GM12878 (cell line): ENCODE measurements at regions not wholly inside any gene's neighbourhood (a gene's known extent, or its start where the extent isn't known, plus 50 kb on each side); places are given as distances from the start of the nearest gene placed in this dataset.

Source experiments
- ATAC-seq: fragments of 200-7000 bp; cut with Tn5 transposase; 3 replicates; pipeline ENCODE4 v1.9.1; 2020; ENCODE audit warnings: mild to moderate bottlenecking, moderate library complexity
- BruUV-seq: library from RNA; stranded (reverse); fragments of 400-500 nt; replicated peaks from 2 replicates; lab custom pipeline; 2021; lab: Mats Ljungman, UMichigan
- CTCF ChIA-PET: fragments of 300-600 bp; sonication (Branson Sonifier 250); formaldehyde crosslinking; extraction: SDS; loops from one replicate; lab custom pipeline; 2021; ENCODE audit warnings: inconsistent platforms; lab: Yijun Ruan, JAX
- POLR2A ChIA-PET: fragments of 350-600 bp; formaldehyde crosslinking; extraction: SDS; loops from one replicate; lab custom pipeline; 2021; ENCODE audit warnings: inconsistent platforms; lab: Charles Lee
- RAD21 ChIA-PET: fragments of 300-600 bp; sonication (Branson Sonifier 250); formaldehyde crosslinking; loops from one replicate; lab custom pipeline; 2023; ENCODE audit warnings: antibody characterized with exemption; ENCODE audit not compliant: unreplicated experiment; lab: Charles Lee
- SMC1A ChIA-PET: fragments of 300-600 bp; sonication (Branson Sonifier 250); formaldehyde crosslinking; loops from one replicate; lab custom pipeline; 2023; ENCODE audit not compliant: unreplicated experiment, uncharacterized antibody; lab: Charles Lee
- DNase-seq: peaks from one replicate; pipeline ENCODE4 v3.0.0-alpha.2; 2011; ENCODE audit warnings: low read depth, low spot score
- FAIRE-seq: peaks from 3 replicates; lab custom pipeline; 2011; peaks lifted over from hg19 to GRCh38; lab: Jason Lieb, UNC
- H2AFZ ChIP-seq: 2 replicates; pipeline ENCODE4 v1.6.0; 2011; ENCODE audit warnings: low read depth, low read length, control low read depth; ENCODE audit not compliant: control insufficient read depth
- H3K27ac ChIP-seq: 2 replicates; pipeline ENCODE4 v1.5.1; 2011; ENCODE audit warnings: control low read depth; ENCODE audit not compliant: control insufficient read depth, insufficient read depth
- H3K27me3 ChIP-seq, 2 experiments: replicated peaks in 1 of 2; 2 replicates each; pipeline versions ENCODE4 v1.6.0 to v1.6.1; 2011; ENCODE audit warnings: low read length in 1 of 2; ENCODE audit not compliant: control insufficient read depth in 2 of 2, insufficient read depth in 2 of 2
- H3K36me3 ChIP-seq, 2 experiments: 2 replicates each; pipeline ENCODE4 v1.5.1; 2011; ENCODE audit warnings: low read length in 1 of 2; ENCODE audit not compliant: control insufficient read depth in 2 of 2, insufficient read depth in 2 of 2
- H3K4me1 ChIP-seq: 2 replicates; pipeline ENCODE4 v1.6.1; 2011; ENCODE audit warnings: mild to moderate bottlenecking, low read length, moderate library complexity, mixed read lengths; ENCODE audit not compliant: control insufficient read depth, insufficient read depth
- H3K4me2 ChIP-seq: 2 replicates; pipeline ENCODE4 v1.6.0; 2011; ENCODE audit warnings: control low read depth; ENCODE audit not compliant: control insufficient read depth, insufficient read depth
- H3K4me3 ChIP-seq: fragments of 200-600 bp; sonication (generic); 2 replicates; pipeline ENCODE4 v1.5.1; 2016
- H3K79me2 ChIP-seq: 2 replicates; pipeline ENCODE4 v1.6.0; 2011; ENCODE audit warnings: low read length; ENCODE audit not compliant: control insufficient read depth, insufficient read depth
- H3K9ac ChIP-seq: 2 replicates; pipeline ENCODE4 v1.8.0; 2011; ENCODE audit warnings: low read length, control low read depth, mixed read lengths; ENCODE audit not compliant: control insufficient read depth, insufficient read depth
- H3K9me3 ChIP-seq: replicated peaks from 3 replicates; pipeline ENCODE4 v1.5.1; 2011; ENCODE audit warnings: mild to moderate bottlenecking, low read length; ENCODE audit not compliant: control insufficient read depth, insufficient read depth
- H4K20me1 ChIP-seq: 2 replicates; pipeline ENCODE4 v1.6.0; 2011; ENCODE audit not compliant: control insufficient read depth, insufficient read depth
- BMI1 ChIP-seq: fragments of 450-650 bp; IDR thresholded peaks from 2 replicates; pipeline ENCODE4 v1.6.1; 2016; ENCODE audit warnings: mild to moderate bottlenecking, moderate library complexity, borderline replicate concordance
- CEBPB ChIP-seq, 2 experiments: fragments of 150-350 bp in 1 of 2; IDR thresholded peaks; 2 replicates each; pipeline ENCODE4 v1.6.1; 2012 to 2014; ENCODE audit warnings: low read depth in 2 of 2, low read length in 2 of 2, borderline replicate concordance in 1 of 2, inconsistent platforms in 1 of 2
- EED ChIP-seq: sonication (generic); IDR thresholded peaks from 2 replicates; pipeline ENCODE4 v1.6.1; 2016; ENCODE audit warnings: antibody characterized with exemption, low read depth
- EGR1 ChIP-seq, 2 experiments: IDR thresholded peaks; 1 replicate in 1 of 2; 2 replicates in 1 of 2; pipeline ENCODE4 v1.6.1; 2011 to 2012; ENCODE audit warnings: low read depth in 2 of 2, low read length in 2 of 2, borderline replicate concordance in 1 of 2, mild to moderate bottlenecking in 1 of 2, moderate library complexity in 1 of 2
- ETV6 ChIP-seq, 2 experiments: fragments of 450-650 bp in 1 of 2; IDR thresholded peaks in 1 of 2; conservative IDR thresholded peaks in 1 of 2; 2 replicates each; pipeline ENCODE4 v1.6.1; 2014; ENCODE audit warnings: antibody characterized with exemption in 1 of 2, borderline replicate concordance in 1 of 2, low read depth in 1 of 2, mild to moderate bottlenecking in 1 of 2, moderate library complexity in 1 of 2
- IRF3 ChIP-seq: fragments of 450-650 bp; IDR thresholded peaks from 2 replicates; pipeline ENCODE4 v1.6.1; 2014; ENCODE audit warnings: mild to moderate bottlenecking
- KDM1A ChIP-seq: fragments of 200-600 bp; sonication (generic); IDR thresholded peaks from 2 replicates; pipeline ENCODE4 v1.6.1; 2016; ENCODE audit warnings: borderline replicate concordance
- LARP7 ChIP-seq: fragments of 450-650 bp; IDR thresholded peaks from 2 replicates; pipeline ENCODE4 v1.6.1; 2017; ENCODE audit warnings: mild to moderate bottlenecking
- MEF2B ChIP-seq: fragments of 450-650 bp; IDR thresholded peaks from 2 replicates; pipeline ENCODE4 v1.6.1; 2018; ENCODE audit warnings: mild to moderate bottlenecking, moderate library complexity; ENCODE audit not compliant: partially characterized antibody, poor library complexity, severe bottlenecking
- MYB ChIP-seq: fragments of 150-350 bp; IDR thresholded peaks from 2 replicates; pipeline ENCODE4 v1.6.1; 2014; ENCODE audit warnings: mild to moderate bottlenecking, low read depth, low read length, borderline replicate concordance
- NFYA ChIP-seq: IDR thresholded peaks from 2 replicates; pipeline ENCODE4 v1.6.1; 2011; ENCODE audit warnings: low read depth, mild to moderate bottlenecking, low read length, improper control_type of control experiment, borderline replicate concordance
- PAX5 ChIP-seq: IDR thresholded peaks from 2 replicates; pipeline ENCODE4 v1.6.1; 2011; ENCODE audit warnings: low read depth, low read length, borderline replicate concordance
- PKNOX1 ChIP-seq: fragments of 450-650 bp; IDR thresholded peaks from 2 replicates; pipeline ENCODE4 v1.6.1; 2016; ENCODE audit warnings: mild to moderate bottlenecking
- PML ChIP-seq: IDR thresholded peaks from 2 replicates; pipeline ENCODE4 v1.6.1; 2012; ENCODE audit warnings: low read length, inconsistent platforms
- RUNX3 ChIP-seq: IDR thresholded peaks from 2 replicates; pipeline ENCODE4 v1.6.1; 2012; ENCODE audit warnings: low read length, inconsistent platforms
- SKIL ChIP-seq: fragments of 450-650 bp; IDR thresholded peaks from 2 replicates; pipeline ENCODE4 v1.6.1; 2017; ENCODE audit warnings: mild to moderate bottlenecking, low read depth, inconsistent platforms; ENCODE audit not compliant: poor library complexity, severe bottlenecking
- SREBF1 ChIP-seq: IDR thresholded peaks from 2 replicates; pipeline ENCODE4 v1.6.1; 2012; ENCODE audit warnings: mild to moderate bottlenecking, low read length
- STAT1 ChIP-seq: fragments of 450-650 bp; conservative IDR thresholded peaks from 2 replicates; pipeline ENCODE4 v1.6.1; 2014; ENCODE audit warnings: antibody characterized with exemption, mild to moderate bottlenecking
- STAT3 ChIP-seq: IDR thresholded peaks from 2 replicates; pipeline ENCODE4 v1.6.1; 2011; ENCODE audit warnings: low read depth, low read length, improper control_type of control experiment
- SUZ12 ChIP-seq: fragments of 200-600 bp; sonication (generic); IDR thresholded peaks from one replicate; pipeline ENCODE4 v1.6.1; 2018; ENCODE audit warnings: antibody characterized with exemption, mild to moderate bottlenecking; ENCODE audit not compliant: unreplicated experiment
- TAF1 ChIP-seq: IDR thresholded peaks from 2 replicates; pipeline ENCODE4 v1.6.1; 2011; ENCODE audit warnings: mild to moderate bottlenecking, low read depth, low read length, borderline replicate concordance
- WGBS: methylation state at CpG from one replicate; pipeline ENCODE4 v1.1.6; 2016; ENCODE audit warnings: low lambda C conversion rate; ENCODE audit not compliant: insufficient replicate concordance, insufficient coverage; ENCODE audit errors: missing lambda C conversion rate; 5-methylcytosine and 5-hydroxymethylcytosine counted together
- in situ Hi-C: fragments of 300-500 bp; cut with MboI; formaldehyde crosslinking; loops from 9 replicates; pipeline ENCODE4 v1.14.3; 2018; ENCODE audit warnings: mixed read lengths
- intact Hi-C: fragments of 100-400 bp; cut with micrococcal nuclease; formaldehyde crosslinking; loops from one replicate; pipeline ENCODE4 v1.14.2; 2022; ENCODE audit not compliant: unreplicated experiment

GRCh38 chr5:43893951-43894684, 291.1 kb downstream of the NNT start (continued):
- TF ChIP-seq PKNOX1 (no peak), PAX5 (no peak), STAT1 (no peak), LARP7 (no peak), MEF2B (no peak), IRF3 (no peak), EED (no peak), SREBF1 (no peak), ETV6 (conservative IDR thresholded peaks at IDR 0.05 in 1 of 2, IDR thresholded peaks at IDR 0.05 in 1 of 2; ENCODE audit: borderline replicate concordance in 1 of 2, low read depth in 1 of 2) (no peak)

GRCh38 chr5:43891112-43891511, 288.1 kb downstream of the NNT start:
- Histone ChIP-seq H3K4me3 (no peak overlapping the region), H3K9me3 (no peaks in the 10 kb centered on the region), H3K27ac (no peak overlapping the region), H2AFZ (no peak overlapping the region), H4K20me1 (no peaks in the 10 kb centered on the region), H3K27me3 (no peaks in the 10 kb centered on the region), H3K4me1 (no peaks in the 10 kb centered on the region), H3K4me2 (no peak overlapping the region), H3K79me2 (no peaks in the 10 kb centered on the region), H3K36me3 (no peaks in the 10 kb centered on the region), H3K9ac (no peak overlapping the region)
- ChIA-PET CTCF (no interaction called here), RAD21 (no interaction called here), SMC1A (no interaction called here), POLR2A (interaction anchor here (0.5 kb wide), 1 partner anchor 288 kb away, joined by 4 read pairs; no protein-coding TSS in a partner anchor)
- DNase-seq = no peak
- TF ChIP-seq TAF1 (no peak), PML (no peak), EGR1 (IDR thresholded peaks at IDR 0.05; ENCODE audit: borderline replicate concordance in 1 of 2, low read depth in 2 of 2, low read length in 2 of 2) (no peak), BMI1 (no peak), MYB (no peak), KDM1A (no peak), NFYA (no peak), RUNX3 (no peak), SKIL (no peak), CEBPB (IDR thresholded peaks at IDR 0.05; ENCODE audit: borderline replicate concordance in 1 of 2, low read depth in 2 of 2, low read length in 2 of 2) (no peak), STAT3 (no peak), SUZ12 (no peak)
- FAIRE-seq = no peak
- in situ Hi-C loops (no loop called here), intact Hi-C loops (no loop called here)
- no TSS peak for BruUV-seq
- ATAC-seq = no peak
- WGBS = 50% methylated on average over 1 of the region's 1 CpG
